ENCODE measurements at regions not wholly inside any gene's neighbourhood (a gene's known extent, or its start where the extent isn't known, plus 50 kb on each side); places are given as distances from the start of the nearest gene placed in this dataset.
"Not testable (repeated sequence)": the region's sequence is repeated elsewhere in the genome, so short reads cannot be mapped to it uniquely, and the experiment has no call there.

DNA sequence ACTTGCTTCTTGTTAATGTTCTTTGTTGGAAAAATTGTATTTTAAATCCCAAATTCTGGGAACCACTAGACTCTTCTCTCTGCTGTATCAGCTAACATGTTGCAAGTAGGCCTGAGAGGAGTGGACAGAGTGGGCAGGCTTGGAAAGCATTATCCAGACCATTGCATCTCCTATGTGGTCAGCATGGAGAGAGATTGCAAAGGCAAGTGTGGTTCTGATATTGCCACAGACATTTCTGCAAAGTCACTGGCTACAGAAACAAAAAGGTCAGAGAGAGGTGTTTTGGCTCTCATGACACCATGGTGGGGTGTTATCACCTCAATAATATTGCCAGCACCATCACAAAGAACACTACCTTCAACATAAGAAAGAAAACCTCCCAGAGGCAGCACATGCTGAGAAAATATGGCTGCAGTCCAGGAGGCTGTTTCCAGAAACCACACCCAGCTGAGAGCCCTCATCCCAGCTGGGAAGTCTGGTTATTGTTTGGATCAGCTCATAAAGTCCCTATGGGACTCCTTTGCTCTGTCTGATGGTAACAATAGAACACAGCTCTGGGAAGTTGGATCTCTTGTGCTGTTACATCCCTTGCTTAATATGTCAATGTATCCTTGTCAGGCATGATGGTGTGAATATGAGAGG, 78.2 kb upstream of the TBX18 start:
- Histone ChIP-seq H3K27ac (no peak overlapping the region), H3K36me3 (no peaks in the 10 kb centered on the region), H3K9me3 (no peaks in the 10 kb centered on the region), H3K4me1 (ENCODE audit: control insufficient read depth in 1 of 2, low read depth in 2 of 2) (no peaks in the 10 kb centered on the region), H3K4me3 (no peak overlapping the region), H3K27me3 (replicated peaks; ENCODE audit: insufficient read depth) (no peaks in the 10 kb centered on the region)
- DNase-seq (ENCODE audit: low spot score) = no peak
- no peak for ATAC-seq (ENCODE audit: insufficient number of reproducible peaks, low FRiP score, low read depth)
- TF ChIP-seq, protein P1, sequence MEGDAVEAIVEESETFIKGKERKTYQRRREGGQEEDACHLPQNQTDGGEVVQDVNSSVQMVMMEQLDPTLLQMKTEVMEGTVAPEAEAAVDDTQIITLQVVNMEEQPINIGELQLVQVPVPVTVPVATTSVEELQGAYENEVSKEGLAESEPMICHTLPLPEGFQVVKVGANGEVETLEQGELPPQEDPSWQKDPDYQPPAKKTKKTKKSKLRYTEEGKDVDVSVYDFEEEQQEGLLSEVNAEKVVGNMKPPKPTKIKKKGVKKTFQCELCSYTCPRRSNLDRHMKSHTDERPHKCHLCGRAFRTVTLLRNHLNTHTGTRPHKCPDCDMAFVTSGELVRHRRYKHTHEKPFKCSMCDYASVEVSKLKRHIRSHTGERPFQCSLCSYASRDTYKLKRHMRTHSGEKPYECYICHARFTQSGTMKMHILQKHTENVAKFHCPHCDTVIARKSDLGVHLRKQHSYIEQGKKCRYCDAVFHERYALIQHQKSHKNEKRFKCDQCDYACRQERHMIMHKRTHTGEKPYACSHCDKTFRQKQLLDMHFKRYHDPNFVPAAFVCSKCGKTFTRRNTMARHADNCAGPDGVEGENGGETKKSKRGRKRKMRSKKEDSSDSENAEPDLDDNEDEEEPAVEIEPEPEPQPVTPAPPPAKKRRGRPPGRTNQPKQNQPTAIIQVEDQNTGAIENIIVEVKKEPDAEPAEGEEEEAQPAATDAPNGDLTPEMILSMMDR (IDR thresholded peaks at IDR 0.05) = no peak

DNA sequence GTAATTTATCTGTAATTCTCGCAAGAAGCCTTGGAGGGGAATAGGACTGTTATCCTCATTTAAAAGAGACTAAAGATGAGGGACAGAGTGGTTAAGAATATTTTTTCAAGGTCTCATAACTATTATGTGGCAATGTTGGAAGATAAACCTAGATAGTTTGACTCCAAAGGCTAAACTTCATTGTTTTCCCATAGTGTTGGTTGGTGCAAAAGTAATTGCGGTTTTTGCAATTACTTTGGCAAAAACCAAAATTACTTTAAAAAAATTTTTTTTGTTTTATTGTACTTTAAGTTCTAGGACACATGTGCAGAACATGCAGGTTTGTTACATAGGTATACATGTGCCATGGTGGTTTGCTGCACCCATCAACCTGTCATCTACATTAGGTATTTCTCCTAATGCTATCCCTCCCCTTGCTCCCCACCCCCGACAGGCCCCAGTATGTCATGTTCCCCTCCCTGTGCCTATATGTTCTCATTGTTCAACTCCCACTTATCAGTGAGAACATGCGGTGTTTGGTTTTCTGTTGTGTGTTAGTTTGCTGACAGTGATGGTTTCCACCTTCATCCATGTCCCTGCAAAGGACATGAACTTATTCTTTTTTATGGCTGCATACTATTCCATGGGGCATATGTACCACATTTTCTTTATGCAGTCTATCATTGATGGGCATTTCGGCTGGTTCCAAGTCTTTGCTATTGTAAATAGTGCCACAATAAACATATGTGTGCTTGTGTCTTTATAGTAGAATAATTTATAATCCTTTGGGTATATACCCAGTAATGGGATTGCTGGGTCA, 72.9 kb upstream of the TBX18 start:
- not testable (repeated sequence) for H3K36me3 ChIP-seq; H3K27me3 ChIP-seq (replicated peaks; ENCODE audit: insufficient read depth); ATAC-seq (ENCODE audit: insufficient number of reproducible peaks, low FRiP score, low read depth); H3K4me3 ChIP-seq; DNase-seq (ENCODE audit: low spot score); H3K4me1 ChIP-seq (ENCODE audit: control insufficient read depth in 1 of 2, low read depth in 2 of 2); H3K27ac ChIP-seq; H3K9me3 ChIP-seq

DNA sequence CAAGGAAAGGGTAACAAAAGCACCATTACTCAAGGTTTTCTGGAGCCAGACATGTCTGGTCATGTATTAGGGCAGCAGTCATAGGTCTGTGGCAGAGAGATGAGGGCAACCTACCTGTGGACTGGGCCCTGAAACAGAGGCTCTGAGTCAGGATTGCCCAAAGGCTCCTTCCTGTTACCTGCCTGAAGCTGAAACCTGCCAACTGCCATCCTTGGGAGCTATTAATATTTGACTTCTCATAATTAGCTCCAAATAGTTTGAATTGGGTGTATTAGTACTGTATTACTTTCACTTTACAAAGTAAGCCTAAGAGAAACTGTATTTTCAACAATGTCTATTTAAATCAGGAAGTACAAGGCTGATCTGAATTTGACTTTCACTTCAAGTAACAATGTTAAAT, 72.0 kb upstream of the TBX18 start:
- H3K27me3 ChIP-seq (replicated peaks; ENCODE audit: insufficient read depth) = no peaks in the 10 kb centered on the region
- H3K36me3 ChIP-seq = no peaks in the 10 kb centered on the region
- H3K9me3 ChIP-seq = no peaks in the 10 kb centered on the region
- DNase-seq (ENCODE audit: low spot score) = no peak
- ATAC-seq (ENCODE audit: insufficient number of reproducible peaks, low FRiP score, low read depth) = no peak
- H3K4me3 ChIP-seq = no peak overlapping the region
- H3K4me1 ChIP-seq (ENCODE audit: control insufficient read depth in 1 of 2, low read depth in 2 of 2) = no peaks in the 10 kb centered on the region
- H3K27ac ChIP-seq = no peak overlapping the region
- TF ChIP-seq, protein P1 (IDR thresholded peaks at IDR 0.05) = no peak

DNA sequence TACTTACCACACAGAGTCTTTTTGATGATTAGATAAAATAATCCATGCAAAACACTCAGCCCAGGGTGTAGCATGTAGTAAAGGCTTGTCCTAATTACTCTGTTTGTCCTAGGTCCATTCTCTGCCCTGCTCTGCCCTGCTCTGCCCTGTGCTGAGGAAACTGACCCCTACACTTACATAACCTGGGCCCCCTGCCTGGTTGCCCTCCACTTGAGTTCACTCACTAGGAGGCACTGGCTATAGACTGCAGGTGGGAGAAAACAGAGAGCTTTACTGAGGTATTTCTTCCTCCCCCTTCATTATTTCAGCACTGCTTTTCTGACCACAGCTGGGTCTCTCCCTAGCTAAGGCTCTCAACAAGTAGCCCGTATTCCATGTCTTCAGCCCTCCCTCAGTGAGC, 70.9 kb upstream of the TBX18 start:
- Histone ChIP-seq H3K4me1 (ENCODE audit: control insufficient read depth in 1 of 2, low read depth in 2 of 2) (no peaks in the 10 kb centered on the region), H3K9me3 (no peaks in the 10 kb centered on the region), H3K27ac (no peak overlapping the region), H3K27me3 (replicated peaks; ENCODE audit: insufficient read depth) (no peaks in the 10 kb centered on the region), H3K4me3 (no peak overlapping the region), H3K36me3 (no peaks in the 10 kb centered on the region)
- TF ChIP-seq, protein P1 (IDR thresholded peaks at IDR 0.05) = no peak
- ATAC-seq (ENCODE audit: insufficient number of reproducible peaks, low FRiP score, low read depth) (no peak), DNase-seq (ENCODE audit: low spot score) (no peak)

DNA sequence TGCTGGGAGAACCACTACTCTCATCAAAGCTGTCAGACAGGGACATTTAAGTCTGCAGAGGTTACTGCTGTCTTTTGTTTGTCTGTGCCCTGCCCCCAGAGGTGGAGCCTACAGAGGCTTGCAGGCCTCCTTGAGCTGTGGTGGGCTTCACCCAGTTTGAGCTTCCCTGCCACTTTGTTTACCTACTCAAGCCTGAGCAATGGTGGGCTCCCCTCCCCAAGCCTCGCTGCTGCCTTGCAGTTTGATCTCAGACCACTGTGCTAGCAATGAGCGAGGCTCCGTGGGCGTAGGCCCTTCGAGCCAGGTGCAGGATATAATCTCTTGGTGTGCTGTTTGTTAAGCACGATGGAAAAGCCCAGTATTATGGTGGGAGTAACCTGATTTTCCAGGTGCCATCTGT, 67.5 kb upstream of the TBX18 start:
- H3K36me3 ChIP-seq; ATAC-seq (ENCODE audit: insufficient number of reproducible peaks, low FRiP score, low read depth); H3K27ac ChIP-seq; H3K9me3 ChIP-seq; H3K4me3 ChIP-seq; H3K4me1 ChIP-seq (ENCODE audit: control insufficient read depth in 1 of 2, low read depth in 2 of 2); H3K27me3 ChIP-seq (replicated peaks; ENCODE audit: insufficient read depth); DNase-seq (ENCODE audit: low spot score): not testable (repeated sequence)

DNA sequence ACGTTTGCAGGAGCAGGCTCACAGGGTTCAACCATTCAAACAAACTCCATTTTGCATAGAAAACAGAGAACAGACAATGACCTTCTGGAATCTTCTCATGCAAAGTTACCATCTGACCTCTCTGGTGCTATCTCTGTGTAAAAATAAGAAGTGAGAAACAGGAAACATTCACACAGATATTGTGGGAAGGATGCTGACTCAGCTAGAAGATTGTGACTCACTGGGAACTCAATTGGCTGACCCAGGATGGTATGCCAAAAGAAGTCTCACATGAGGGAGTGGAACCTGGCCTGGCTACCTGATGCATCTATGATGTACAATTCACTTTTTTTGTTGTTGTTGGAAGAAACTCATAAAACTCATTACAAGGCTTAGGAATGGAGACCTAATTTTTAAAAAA, 61.1 kb upstream of the TBX18 start:
- TF ChIP-seq, protein P1 (IDR thresholded peaks at IDR 0.05) = no peak
- DNase-seq (ENCODE audit: low spot score) = no peak
- no peak for ATAC-seq (ENCODE audit: insufficient number of reproducible peaks, low FRiP score, low read depth)
- no peaks in the 10 kb centered on the region for H3K36me3 ChIP-seq
- H3K4me3 ChIP-seq = no peak overlapping the region
- H3K4me1 ChIP-seq (ENCODE audit: control insufficient read depth in 1 of 2, low read depth in 2 of 2) = no peaks in the 10 kb centered on the region
- no peaks in the 10 kb centered on the region for H3K27me3 ChIP-seq (replicated peaks; ENCODE audit: insufficient read depth)
- no peak overlapping the region for H3K27ac ChIP-seq
- H3K9me3 ChIP-seq = no peaks in the 10 kb centered on the region

DNA sequence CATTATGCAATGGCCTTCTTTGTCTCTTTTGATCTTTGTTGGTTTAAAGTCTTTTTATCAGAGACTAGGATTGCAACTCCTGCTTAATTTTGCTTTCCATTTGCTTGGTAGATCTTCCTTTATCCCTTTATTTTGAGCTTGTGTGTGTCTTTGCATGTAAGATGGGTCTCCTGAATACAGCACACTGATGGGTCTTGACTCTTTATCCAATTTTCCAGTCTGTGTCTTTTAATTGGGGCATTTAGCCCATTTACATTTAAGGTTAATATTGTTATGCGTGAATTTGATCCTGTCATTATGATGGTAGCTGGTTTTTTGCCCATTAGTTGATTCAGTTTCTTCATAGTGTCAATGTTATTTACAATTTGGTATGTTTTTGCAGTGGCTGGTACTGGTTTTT, 56.9 kb upstream of the TBX18 start:
- H3K4me3 ChIP-seq; H3K36me3 ChIP-seq; H3K9me3 ChIP-seq; ATAC-seq (ENCODE audit: insufficient number of reproducible peaks, low FRiP score, low read depth); DNase-seq (ENCODE audit: low spot score); H3K27me3 ChIP-seq (replicated peaks; ENCODE audit: insufficient read depth); H3K27ac ChIP-seq; H3K4me1 ChIP-seq (ENCODE audit: control insufficient read depth in 1 of 2, low read depth in 2 of 2): not testable (repeated sequence)

All from thoracic aorta (tissue), 2 donors.